AG04449 (cell line): ENCODE measurements at regions not wholly inside any gene's neighbourhood (a gene's known extent, or its start where the extent isn't known, plus 50 kb on each side); places are given as distances from the start of the nearest gene placed in this dataset.

ENCODE experiments used
- CTCF ChIA-PET: fragments of 350-600 bp; formaldehyde crosslinking; extraction: SDS; loops from one replicate; lab custom pipeline; 2021; ENCODE audit warnings: antibody characterized with exemption; lab: Yijun Ruan, JAX
- POLR2A ChIA-PET: fragments of 400-600, 350-600 bp; formaldehyde crosslinking; extraction: SDS; loops from one replicate; lab custom pipeline; 2020; ENCODE audit warnings: antibody characterized with exemption, inconsistent platforms; lab: Yijun Ruan, JAX
- DNase-seq: peaks from one replicate; pipeline ENCODE4 v3.0.0-alpha.2; 2010; ENCODE audit warnings: low read depth, low spot score
- H3K4me3 ChIP-seq: 2 replicates; pipeline ENCODE4 v1.5.1; 2011; ENCODE audit warnings: low read depth, mild to moderate bottlenecking, control low read depth, low read length
- TF ChIP-seq, protein P1 (sequence below): IDR thresholded peaks from one replicate; pipeline ENCODE4 v1.5.1; 2011; ENCODE audit warnings: mild to moderate bottlenecking, moderate library complexity, low read length, control low read depth, inconsistent platforms; ENCODE audit not compliant: insufficient read depth; ENCODE audit errors: missing control alignments

- POLR2A ChIA-PET: no interaction called here
- no peak for DNase-seq
- TF ChIP-seq, protein P1, sequence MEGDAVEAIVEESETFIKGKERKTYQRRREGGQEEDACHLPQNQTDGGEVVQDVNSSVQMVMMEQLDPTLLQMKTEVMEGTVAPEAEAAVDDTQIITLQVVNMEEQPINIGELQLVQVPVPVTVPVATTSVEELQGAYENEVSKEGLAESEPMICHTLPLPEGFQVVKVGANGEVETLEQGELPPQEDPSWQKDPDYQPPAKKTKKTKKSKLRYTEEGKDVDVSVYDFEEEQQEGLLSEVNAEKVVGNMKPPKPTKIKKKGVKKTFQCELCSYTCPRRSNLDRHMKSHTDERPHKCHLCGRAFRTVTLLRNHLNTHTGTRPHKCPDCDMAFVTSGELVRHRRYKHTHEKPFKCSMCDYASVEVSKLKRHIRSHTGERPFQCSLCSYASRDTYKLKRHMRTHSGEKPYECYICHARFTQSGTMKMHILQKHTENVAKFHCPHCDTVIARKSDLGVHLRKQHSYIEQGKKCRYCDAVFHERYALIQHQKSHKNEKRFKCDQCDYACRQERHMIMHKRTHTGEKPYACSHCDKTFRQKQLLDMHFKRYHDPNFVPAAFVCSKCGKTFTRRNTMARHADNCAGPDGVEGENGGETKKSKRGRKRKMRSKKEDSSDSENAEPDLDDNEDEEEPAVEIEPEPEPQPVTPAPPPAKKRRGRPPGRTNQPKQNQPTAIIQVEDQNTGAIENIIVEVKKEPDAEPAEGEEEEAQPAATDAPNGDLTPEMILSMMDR: no peak
- H3K4me3 ChIP-seq: no peak overlapping the region
- CTCF ChIA-PET: no interaction called here
Measured at GRCh38 chr16:63928421-63928820, 1193.4 kb downstream of the CDH11 start.

GRCh38 chr16:63925221-63925620, 1196.6 kb downstream of the CDH11 start:
- DNase-seq: no peak
- POLR2A ChIA-PET: no interaction called here
- TF ChIP-seq, protein P1: no peak
- no peak overlapping the region for H3K4me3 ChIP-seq
- CTCF ChIA-PET: no interaction called here

- CTCF ChIA-PET: no interaction called here
- no peak overlapping the region for H3K4me3 ChIP-seq
- TF ChIP-seq, protein P1: no peak
- POLR2A ChIA-PET: no interaction called here
- no peak for DNase-seq
Measured at GRCh38 chr16:63922560-63922959, 1199.3 kb downstream of the CDH11 start.

DNA sequence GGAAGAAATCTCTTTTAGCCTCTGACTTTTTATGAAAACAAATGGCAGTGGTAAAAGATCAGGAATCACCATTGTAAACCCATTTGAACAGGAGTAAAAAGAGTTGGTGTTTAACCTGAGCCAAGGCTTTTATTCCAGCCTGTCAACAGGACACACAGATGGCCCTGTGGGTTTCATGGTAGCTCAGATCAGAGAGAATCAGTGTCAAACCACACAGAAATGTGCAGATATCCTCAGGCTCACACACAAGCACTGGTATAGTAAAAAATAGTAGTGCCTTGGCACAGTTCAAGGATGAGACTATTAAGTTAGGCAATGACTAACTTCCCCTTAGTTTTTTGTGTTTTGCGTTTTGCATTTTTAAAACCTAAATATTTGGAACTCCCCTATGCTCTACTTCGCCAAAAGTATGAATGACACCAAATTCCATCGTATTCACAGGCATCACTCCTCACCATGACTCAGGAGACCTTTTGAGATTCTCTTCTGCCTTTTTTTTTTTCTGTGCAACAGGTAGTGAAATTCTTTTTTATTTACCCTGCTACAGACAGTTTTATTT, 1200.0 kb downstream of the CDH11 start:
- no peak for DNase-seq
- POLR2A ChIA-PET: no interaction called here
- CTCF ChIA-PET: no interaction called here
- H3K4me3 ChIP-seq: no peak overlapping the region
- TF ChIP-seq, protein P1: no peak

DNA sequence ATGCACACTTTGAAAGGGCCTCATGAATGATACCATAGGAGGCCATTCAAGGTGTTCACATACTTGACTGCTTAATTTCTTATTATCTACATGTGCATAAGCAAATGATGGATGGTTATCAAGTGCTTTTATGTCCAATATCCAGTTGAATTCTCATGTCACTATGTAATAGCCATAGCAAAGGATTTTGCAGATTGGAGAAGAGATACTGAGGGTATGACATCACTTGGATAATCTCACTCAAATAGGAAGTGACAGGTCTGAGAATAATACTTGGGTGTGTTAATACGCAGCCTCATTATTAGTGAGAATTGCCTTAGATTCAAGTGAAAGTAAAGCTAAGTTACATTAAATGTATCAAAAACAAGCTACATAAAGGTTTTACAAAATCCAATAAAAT, 1208.6 kb downstream of the CDH11 start:
- H3K4me3 ChIP-seq: no peak overlapping the region
- no peak for DNase-seq
- TF ChIP-seq, protein P1: no peak
- CTCF ChIA-PET: no interaction called here
- POLR2A ChIA-PET: no interaction called here

- ChIA-PET CTCF (no interaction called here), POLR2A (no interaction called here)
- TF ChIP-seq, protein P1: no peak
Measured at GRCh38 chr16:63907251-63907650, 1214.6 kb downstream of the CDH11 start.

More at GRCh38 chr16:63907251-63907650, 1214.6 kb downstream of the CDH11 start:
- no peak for DNase-seq
- no peak overlapping the region for H3K4me3 ChIP-seq
